COLO668 (cell line): ENCODE measurements at regions not wholly inside any gene's neighbourhood (a gene's known extent, or its start where the extent isn't known, plus 50 kb on each side); places are given as distances from the start of the nearest gene placed in this dataset.

Experiments
- DNase-seq: peaks from one replicate; lab custom pipeline; 2025; ENCODE audit not compliant: unreplicated experiment; lab: John Stamatoyannopoulos, UW

GRCh38 chr7:130878785-130879184 lies 144.8 kb upstream of the KLF14 start:
- DNase-seq, result no peak

GRCh38 chr7:130879191-130879590 lies 145.2 kb upstream of the KLF14 start:
- DNase-seq, result no peak

GRCh38 chr7:130880668-130881067 lies 146.7 kb upstream of the KLF14 start:
- no peak for DNase-seq

- DNase-seq, result no peak
Observed at GRCh38 chr7:130881091-130881798, 147.2 kb upstream of the KLF14 start.

- DNase-seq, result no peak
Observed at GRCh38 chr7:130881799-130882141, 147.8 kb upstream of the KLF14 start.

GRCh38 chr7:130882396-130882795 lies 148.4 kb upstream of the KLF14 start:
- no peak for DNase-seq

GRCh38 chr7:130883928-130884327 lies 149.9 kb upstream of the KLF14 start:
- DNase-seq, result no peak

- no peak for DNase-seq
Observed at GRCh38 chr7:130884437-130885417, 150.7 kb upstream of the KLF14 start.

- no peak for DNase-seq
Observed at GRCh38 chr7:130886438-130887135, 152.6 kb upstream of the KLF14 start.

GRCh38 chr7:130887182-130887956 lies 153.4 kb upstream of the KLF14 start:
- DNase-seq, result no peak

GRCh38 chr7:130887957-130888371 lies 154.0 kb upstream of the KLF14 start:
- no peak for DNase-seq

GRCh38 chr7:130888468-130888867 lies 154.5 kb upstream of the KLF14 start:
- DNase-seq, result no peak

- no peak for DNase-seq
Observed at GRCh38 chr7:130890176-130891020, 156.4 kb upstream of the KLF14 start.

- no peak for DNase-seq
Observed at GRCh38 chr7:130891254-130892094, 157.5 kb upstream of the KLF14 start.

GRCh38 chr7:130893441-130893894 lies 159.5 kb upstream of the KLF14 start:
- DNase-seq, result no peak

- peak; percentile 91 for DNase-seq
Observed at GRCh38 chr7:130894146-130894908, 160.3 kb upstream of the KLF14 start.

GRCh38 chr7:130894909-130895750 lies 161.1 kb upstream of the KLF14 start:
- no peak for DNase-seq
